ENCODE measurements at regions not wholly inside any gene's neighbourhood (a gene's known extent, or its start where the extent isn't known, plus 50 kb on each side); places are given as distances from the start of the nearest gene placed in this dataset.
"Not testable (repeated sequence)": the region's sequence is repeated elsewhere in the genome, so short reads cannot be mapped to it uniquely, and the experiment has no call there.

GRCh38 chr11:11220786-11221185 is 132.3 kb downstream of the CSNK2A3 start:
- no peak for DNase-seq

- DNase-seq: no peak
These were observed 134.4 kb downstream of the CSNK2A3 start for GRCh38 chr11:11218629-11218986.

- DNase-seq: no peak
These were observed 135.0 kb downstream of the CSNK2A3 start for GRCh38 chr11:11217929-11218628.

- DNase-seq: no peak
These were observed 135.6 kb downstream of the CSNK2A3 start for GRCh38 chr11:11217289-11217928.

- no peak for DNase-seq
These were observed 137.1 kb downstream of the CSNK2A3 start for GRCh38 chr11:11215944-11216343.

- DNase-seq: no peak
These were observed 137.8 kb downstream of the CSNK2A3 start for GRCh38 chr11:11215058-11215815.

- no peak for DNase-seq
These were observed 139.9 kb downstream of the CSNK2A3 start for GRCh38 chr11:11213117-11213516.

- DNase-seq: no peak
These were observed 141.2 kb downstream of the CSNK2A3 start for GRCh38 chr11:11211888-11212287.

GRCh38 chr11:11211186-11211585 is 141.9 kb downstream of the CSNK2A3 start:
- DNase-seq: no peak

GRCh38 chr11:11210446-11210845 is 142.6 kb downstream of the CSNK2A3 start:
- DNase-seq: no peak

GRCh38 chr11:11209967-11210366 is 143.1 kb downstream of the CSNK2A3 start:
- no peak for DNase-seq

- DNase-seq: no peak
These were observed 144.1 kb downstream of the CSNK2A3 start for GRCh38 chr11:11208994-11209393.

- DNase-seq: no peak
These were observed 145.6 kb downstream of the CSNK2A3 start for GRCh38 chr11:11207428-11207827.

- no peak for DNase-seq
These were observed 146.6 kb downstream of the CSNK2A3 start for GRCh38 chr11:11206484-11206883.

- DNase-seq: no peak
These were observed 150.2 kb downstream of the CSNK2A3 start for GRCh38 chr11:11202885-11203284.

GRCh38 chr11:11201302-11201701 is 151.7 kb downstream of the CSNK2A3 start:
- not testable (repeated sequence) for DNase-seq

GRCh38 chr11:11192541-11192940 is 160.5 kb downstream of the CSNK2A3 start:
- no peak for DNase-seq

GRCh38 chr11:11189506-11189905 is 163.5 kb downstream of the CSNK2A3 start:
- no peak for DNase-seq

GRCh38 chr11:11186249-11186648 is 166.8 kb downstream of the CSNK2A3 start:
- DNase-seq: no peak

- DNase-seq: no peak
These were observed 170.8 kb downstream of the CSNK2A3 start for GRCh38 chr11:11182261-11182660.

GRCh38 chr11:11178671-11179638 is 174.1 kb downstream of the CSNK2A3 start:
- no peak for DNase-seq

GRCh38 chr11:11177156-11177808 is 175.8 kb downstream of the CSNK2A3 start:
- DNase-seq: no peak

Measured in stimulated activated CD4-positive, alpha-beta T cell treated with anti-CD3 and anti-CD28 coated beads, Interleukin-2, amount 100 ng/mL, for 24 hours (primary cell).